Kidney (tissue), 13 donors: ENCODE measurements at regions not wholly inside any gene's neighbourhood (a gene's known extent, or its start where the extent isn't known, plus 50 kb on each side); places are given as distances from the start of the nearest gene placed in this dataset.

Experiments
- DNase-seq, 5 donors: peaks; one replicate each; pipeline ENCODE4 v3.0.0-alpha.2; 2013 to 2020
- FAIRE-seq: peaks from 2 replicates; lab custom pipeline; 2012; peaks lifted over from hg19 to GRCh38; lab: Jason Lieb, UNC
- H3K27ac ChIP-seq, 2 donors: one replicate each; pipeline ENCODE4 v1.7.0; 2013; ENCODE audit warnings: low read depth in 2 of 2, low read length in 2 of 2, inconsistent platforms in 1 of 2
- H3K27me3 ChIP-seq: one replicate; pipeline ENCODE4 v1.7.1; 2013; ENCODE audit warnings: low read length, inconsistent platforms; ENCODE audit not compliant: control insufficient read depth, insufficient read depth
- H3K36me3 ChIP-seq, 3 donors: one replicate each; pipeline versions ENCODE4 v1.7.0 to v1.7.1; 2013; ENCODE audit warnings: low read length in 3 of 3, control low read depth in 1 of 3, inconsistent platforms in 1 of 3; ENCODE audit not compliant: insufficient read depth in 3 of 3, control insufficient read depth in 2 of 3
- H3K4me1 ChIP-seq, 3 donors: one replicate each; pipeline versions ENCODE4 v1.7.0 to v1.7.1; 2013; ENCODE audit warnings: low read length in 3 of 3, inconsistent platforms in 1 of 3, low read depth in 1 of 3; ENCODE audit not compliant: control insufficient read depth in 2 of 3, insufficient read depth in 2 of 3
- H3K4me3 ChIP-seq, 3 donors: one replicate each; pipeline versions ENCODE4 v1.7.0 to v1.8.1; 2013; ENCODE audit warnings: low read length in 3 of 3, control low read depth in 1 of 3, inconsistent platforms in 1 of 3
- H3K9ac ChIP-seq, 3 donors: one replicate each; pipeline versions ENCODE4 v1.7.0 to v1.7.1; 2013; ENCODE audit warnings: low read length in 3 of 3, control low read depth in 1 of 3, inconsistent platforms in 1 of 3
- H3K9me3 ChIP-seq, 3 donors: one replicate each; pipeline versions ENCODE4 v1.7.0 to v1.7.1; 2013; ENCODE audit warnings: low read length in 3 of 3, control low read depth in 1 of 3, inconsistent platforms in 1 of 3; ENCODE audit not compliant: control insufficient read depth in 2 of 3, insufficient read depth in 1 of 3
- intact Hi-C: fragments of 100-400 bp; cut with DNase I; formaldehyde crosslinking; loops from one replicate; pipeline ENCODE4 v1.11.1; 2022
- TF ChIP-seq, protein P1 (sequence below): IDR thresholded peaks from 3 replicates; pipeline ENCODE4 v1.5.1; 2012; ENCODE audit warnings: mild to moderate bottlenecking, moderate library complexity, borderline replicate concordance; ENCODE audit not compliant: insufficient read depth; ENCODE audit errors: extremely low read depth
- donor health status: control.
- donor health status: control.
- donor health status: control.
- donor health status: control.
- donor health status: control.
- donor health status: DM: yes; HTN: yes; CAD: no.
- donor health status: Normal renal cell carcinoma (clear cell type).

DNA sequence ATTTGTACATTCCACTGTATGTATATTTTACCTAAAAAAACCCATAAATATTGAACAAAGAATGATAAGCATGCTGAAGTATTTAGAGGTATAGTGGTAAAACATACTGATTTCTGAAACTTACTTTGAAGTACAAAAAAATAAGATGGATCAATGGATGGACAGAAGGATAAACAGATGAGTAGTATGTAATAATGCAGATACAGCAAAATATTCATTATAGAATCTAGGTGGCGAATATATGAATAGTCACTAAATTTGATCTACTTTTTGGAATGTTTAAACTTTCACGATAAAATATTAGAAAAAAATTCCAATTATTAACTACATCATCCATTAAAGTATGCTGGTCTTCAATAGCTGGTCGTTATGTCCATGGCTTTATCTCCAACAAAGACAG is 51.9 kb upstream of the GNB4 start:
- H3K36me3 ChIP-seq = no peaks in the 10 kb centered on the region
- H3K4me1 ChIP-seq = no peaks in the 10 kb centered on the region
- no peaks in the 10 kb centered on the region for H3K27me3 ChIP-seq
- DNase-seq (no peak), FAIRE-seq (no peak)
- TF ChIP-seq, protein P1, sequence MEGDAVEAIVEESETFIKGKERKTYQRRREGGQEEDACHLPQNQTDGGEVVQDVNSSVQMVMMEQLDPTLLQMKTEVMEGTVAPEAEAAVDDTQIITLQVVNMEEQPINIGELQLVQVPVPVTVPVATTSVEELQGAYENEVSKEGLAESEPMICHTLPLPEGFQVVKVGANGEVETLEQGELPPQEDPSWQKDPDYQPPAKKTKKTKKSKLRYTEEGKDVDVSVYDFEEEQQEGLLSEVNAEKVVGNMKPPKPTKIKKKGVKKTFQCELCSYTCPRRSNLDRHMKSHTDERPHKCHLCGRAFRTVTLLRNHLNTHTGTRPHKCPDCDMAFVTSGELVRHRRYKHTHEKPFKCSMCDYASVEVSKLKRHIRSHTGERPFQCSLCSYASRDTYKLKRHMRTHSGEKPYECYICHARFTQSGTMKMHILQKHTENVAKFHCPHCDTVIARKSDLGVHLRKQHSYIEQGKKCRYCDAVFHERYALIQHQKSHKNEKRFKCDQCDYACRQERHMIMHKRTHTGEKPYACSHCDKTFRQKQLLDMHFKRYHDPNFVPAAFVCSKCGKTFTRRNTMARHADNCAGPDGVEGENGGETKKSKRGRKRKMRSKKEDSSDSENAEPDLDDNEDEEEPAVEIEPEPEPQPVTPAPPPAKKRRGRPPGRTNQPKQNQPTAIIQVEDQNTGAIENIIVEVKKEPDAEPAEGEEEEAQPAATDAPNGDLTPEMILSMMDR = no peak
- intact Hi-C loops = no loop called here
- no peak overlapping the region for H3K4me3 ChIP-seq
- H3K9ac ChIP-seq = no peak overlapping the region
- no peak overlapping the region for H3K27ac ChIP-seq
- H3K9me3 ChIP-seq = no peaks in the 10 kb centered on the region

DNA sequence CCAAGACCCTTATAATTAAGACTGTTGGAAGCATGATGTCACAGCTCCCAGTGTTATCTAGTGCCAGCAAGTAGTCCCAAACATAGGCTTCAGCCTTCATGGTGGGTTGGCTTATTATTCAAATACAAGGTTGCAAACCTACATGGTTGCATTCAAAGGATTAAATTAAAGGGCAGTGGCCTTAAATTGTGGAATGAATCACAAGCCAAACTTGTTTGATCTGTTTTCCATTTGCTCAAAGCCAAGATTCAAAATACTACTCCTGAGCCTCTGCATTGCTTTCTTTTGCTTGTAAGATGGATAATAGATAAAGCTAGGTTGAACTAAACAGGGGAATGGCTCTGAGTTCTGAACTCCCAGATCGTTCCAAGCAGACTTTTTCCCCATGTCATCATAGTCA is 52.4 kb upstream of the GNB4 start:
- TF ChIP-seq, protein P1 = no peak
- intact Hi-C loops = no loop called here
- Histone ChIP-seq H3K27me3 (no peaks in the 10 kb centered on the region), H3K4me3 (no peak overlapping the region), H3K9me3 (no peaks in the 10 kb centered on the region), H3K27ac (no peak overlapping the region), H3K36me3 (no peaks in the 10 kb centered on the region), H3K4me1 (no peaks in the 10 kb centered on the region), H3K9ac (no peak overlapping the region)
- no peak for FAIRE-seq
- no peak for DNase-seq

DNA sequence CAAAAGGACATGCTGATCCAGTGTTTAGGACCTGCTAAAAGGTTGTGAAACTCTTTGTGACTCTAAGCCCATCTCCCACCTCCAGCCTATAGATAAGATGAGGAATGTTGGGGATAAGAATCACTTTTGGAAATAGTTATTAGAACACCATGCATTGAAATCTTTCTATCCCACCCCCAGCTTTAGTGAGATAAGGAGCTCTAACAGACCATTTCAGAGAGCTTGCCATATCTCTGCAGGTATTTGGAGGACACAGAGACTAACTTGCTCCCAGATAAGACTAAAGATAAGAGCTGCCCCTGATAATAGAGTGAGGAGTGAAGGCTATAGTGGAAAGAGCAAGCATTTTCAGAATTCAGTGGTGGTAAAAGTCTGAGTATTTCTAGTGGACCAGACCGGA is 53.1 kb upstream of the GNB4 start:
- no peak overlapping the region for H3K9ac ChIP-seq

More for the DNA sequence above, 53.1 kb upstream of the GNB4 start:
- H3K4me1 ChIP-seq = no peaks in the 10 kb centered on the region
- H3K27me3 ChIP-seq = no peaks in the 10 kb centered on the region
- H3K27ac ChIP-seq = no peak overlapping the region
- DNase-seq (no peak), FAIRE-seq (no peak)
- H3K4me3 ChIP-seq = no peak overlapping the region
- H3K36me3 ChIP-seq = no peaks in the 10 kb centered on the region
- H3K9me3 ChIP-seq = no peaks in the 10 kb centered on the region
- intact Hi-C loops = no loop called here
- TF ChIP-seq, protein P1 = no peak
